HG03439 (cell line): ENCODE measurements at regions not wholly inside any gene's neighbourhood (a gene's known extent, or its start where the extent isn't known, plus 50 kb on each side); places are given as distances from the start of the nearest gene placed in this dataset.

Source experiments
- ATAC-seq: cut with Tn5 transposase; IDR thresholded peaks from one replicate; pipeline ENCODE4 v1.9.1; 2021; ENCODE audit warnings: mild to moderate bottlenecking, moderate library complexity; ENCODE audit not compliant: unreplicated experiment

DNA sequence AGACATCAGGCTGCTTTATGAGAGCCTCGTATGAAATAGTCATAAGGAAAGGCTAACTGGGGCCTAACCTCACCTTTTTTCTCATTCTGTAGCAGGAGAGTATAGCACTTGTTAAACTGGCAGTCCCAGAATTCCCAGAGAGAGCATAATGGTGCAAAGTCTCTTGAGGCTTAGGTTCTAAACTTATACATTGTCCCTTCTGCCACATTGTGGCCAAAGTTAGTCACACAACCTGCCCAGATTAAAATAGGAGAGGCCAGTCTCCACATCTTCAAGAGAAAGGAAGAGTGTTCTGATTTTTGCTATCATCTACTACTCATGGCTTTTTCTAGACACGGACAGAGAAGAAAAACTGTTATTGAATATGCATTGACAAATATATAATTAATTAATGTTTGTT, 1588.9 kb upstream of the PCDH7 start:
- no peak for ATAC-seq

DNA sequence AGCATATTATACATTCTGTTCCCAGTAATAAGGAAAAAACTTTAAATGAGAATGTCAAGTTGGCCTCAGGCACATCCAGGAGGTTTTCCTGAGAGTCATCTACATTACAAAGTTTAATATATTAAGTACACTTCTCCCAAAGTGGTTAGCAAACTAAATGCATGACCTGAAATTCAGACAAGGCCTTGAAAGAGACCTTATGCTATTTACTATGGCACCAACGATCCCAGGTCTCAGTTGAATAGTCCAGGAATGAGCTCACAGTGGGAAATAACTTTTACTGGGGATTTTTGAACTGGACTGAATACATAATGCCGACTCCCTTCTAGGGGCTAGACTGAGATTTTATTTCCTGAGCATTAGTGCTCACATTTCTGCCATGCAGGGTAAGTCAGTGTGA, 1577.5 kb upstream of the PCDH7 start:
- ATAC-seq: no peak

DNA sequence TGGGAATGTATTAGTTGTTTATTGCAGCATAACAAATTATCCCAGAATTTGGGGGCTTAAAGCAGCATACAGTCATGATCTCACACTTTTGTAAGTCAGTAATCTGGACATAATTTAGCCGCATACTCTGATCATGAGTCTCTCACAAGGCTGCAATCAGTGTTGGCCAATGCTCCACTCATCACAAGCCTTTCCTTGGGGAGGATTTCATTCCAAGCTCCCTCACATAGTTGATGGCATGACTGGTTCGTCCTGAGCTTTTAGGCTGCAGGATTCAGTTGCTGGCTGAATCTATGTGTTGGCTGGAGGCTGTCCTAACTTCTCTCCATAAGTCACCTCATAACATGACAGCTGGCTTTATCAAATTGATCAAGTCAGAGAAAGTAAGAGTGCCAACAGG, 1568.6 kb upstream of the PCDH7 start:
- no peak for ATAC-seq

- no peak for ATAC-seq
These were observed 1566.5 kb upstream of the PCDH7 start for GRCh38 chr4:29153642-29154041.

GRCh38 chr4:29175291-29175690, 1544.9 kb upstream of the PCDH7 start:
- ATAC-seq: no peak

GRCh38 chr4:29199025-29199424, 1521.1 kb upstream of the PCDH7 start:
- no peak for ATAC-seq

DNA sequence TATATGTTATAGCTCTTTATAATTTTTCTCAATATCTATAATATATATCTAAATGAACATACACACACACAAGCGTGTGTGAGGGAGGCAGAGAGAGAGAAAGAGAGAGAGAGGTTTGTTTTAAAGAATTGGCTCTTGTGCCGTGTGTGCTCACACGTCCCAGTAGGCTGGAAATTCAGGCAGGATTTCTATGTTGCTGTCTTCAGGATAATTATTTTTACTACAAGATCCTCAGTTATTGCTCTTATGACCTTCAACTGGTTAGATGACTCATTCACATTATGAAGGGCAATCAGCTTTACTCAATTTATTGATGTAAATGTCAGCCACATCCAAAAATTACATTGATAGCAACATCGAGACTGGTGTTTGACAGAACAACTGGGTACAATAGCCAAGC, 1520.7 kb upstream of the PCDH7 start:
- ATAC-seq: no peak

- ATAC-seq: no peak
These were observed 1507.1 kb upstream of the PCDH7 start for GRCh38 chr4:29213020-29213419.

DNA sequence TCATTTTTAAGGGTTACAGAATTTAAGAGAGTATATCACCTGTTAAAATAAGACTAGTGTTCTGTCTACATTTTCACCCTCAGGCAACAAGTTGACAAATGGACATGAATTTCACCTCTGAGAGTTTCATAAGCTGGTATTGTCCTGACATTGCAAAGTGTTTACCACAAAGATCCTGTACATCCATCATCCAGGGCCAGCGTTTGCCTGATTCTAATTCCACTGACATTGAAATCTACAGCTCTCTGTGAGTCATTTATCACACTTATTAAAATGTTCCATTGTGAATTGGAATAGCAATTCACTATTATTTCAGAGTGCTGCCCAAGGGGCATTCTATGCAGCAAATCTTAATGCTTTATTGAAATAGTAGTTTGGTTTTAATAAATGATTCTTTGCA, 1499.4 kb upstream of the PCDH7 start:
- ATAC-seq: no peak

- no peak for ATAC-seq
These were observed 1495.3 kb upstream of the PCDH7 start for GRCh38 chr4:29224911-29225310.

- no peak for ATAC-seq
These were observed 1479.5 kb upstream of the PCDH7 start for GRCh38 chr4:29240641-29241040.

DNA sequence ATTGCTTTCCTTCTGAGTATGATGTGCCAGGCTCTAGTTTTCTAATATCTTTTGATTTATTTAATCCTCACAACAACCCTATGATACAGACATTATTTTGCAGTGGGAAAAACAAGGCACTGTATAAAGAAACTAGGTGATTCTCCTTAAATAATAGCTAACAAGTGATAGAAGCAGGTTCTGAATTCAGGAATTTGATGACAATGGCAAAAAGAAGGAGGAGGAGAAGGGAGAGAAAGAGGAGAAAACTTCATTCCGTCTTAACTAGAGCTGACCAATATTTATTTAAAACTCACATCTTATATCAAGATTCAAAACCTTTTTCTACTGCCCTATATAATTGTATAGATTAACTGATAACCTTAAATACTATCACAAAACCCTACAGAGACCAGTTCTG, 1477.1 kb upstream of the PCDH7 start:
- no peak for ATAC-seq

DNA sequence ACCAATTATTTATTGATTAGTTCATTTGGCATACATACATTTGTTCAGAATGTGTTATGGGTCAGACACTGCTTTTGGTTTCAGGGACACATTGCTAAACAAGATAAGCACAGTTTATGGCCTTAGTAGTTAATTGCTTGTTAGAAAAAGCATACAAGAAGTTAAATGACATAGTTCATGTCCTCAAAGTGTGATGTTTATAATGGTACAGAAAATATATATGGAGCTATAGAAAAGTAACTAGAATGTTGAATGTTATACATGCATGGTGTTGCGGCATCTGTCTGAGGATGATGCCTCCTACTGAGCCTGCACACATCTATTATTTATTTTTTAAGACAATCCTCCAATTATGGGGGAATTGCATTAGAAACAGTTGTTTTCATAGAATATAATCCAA, 1476.3 kb upstream of the PCDH7 start:
- ATAC-seq: no peak

GRCh38 chr4:29259556-29259955, 1460.6 kb upstream of the PCDH7 start:
- ATAC-seq: no peak

GRCh38 chr4:29262986-29263385, 1457.2 kb upstream of the PCDH7 start:
- ATAC-seq: no peak

DNA sequence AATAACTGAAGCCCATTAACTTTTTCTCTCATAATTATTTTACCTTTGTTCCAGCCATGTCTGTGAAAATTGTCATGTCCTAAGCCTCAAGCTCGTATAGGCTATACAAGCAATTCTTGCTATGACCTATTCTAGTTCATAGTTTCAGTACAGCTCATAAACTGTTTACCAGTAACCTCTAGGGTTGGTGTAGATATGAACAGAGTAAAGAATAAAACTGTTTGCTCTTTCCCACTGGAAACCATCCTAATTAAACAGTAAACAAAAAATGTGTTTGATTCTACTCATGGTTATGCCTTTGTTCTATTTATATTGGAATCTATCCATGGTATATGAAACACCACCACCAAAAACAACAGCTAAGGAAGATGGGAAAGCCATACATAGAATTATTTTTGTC, 1444.0 kb upstream of the PCDH7 start:
- no peak for ATAC-seq

- ATAC-seq: no peak
These were observed 1442.8 kb upstream of the PCDH7 start for GRCh38 chr4:29277381-29277780.

GRCh38 chr4:29278585-29278984, 1441.6 kb upstream of the PCDH7 start:
- no peak for ATAC-seq

DNA sequence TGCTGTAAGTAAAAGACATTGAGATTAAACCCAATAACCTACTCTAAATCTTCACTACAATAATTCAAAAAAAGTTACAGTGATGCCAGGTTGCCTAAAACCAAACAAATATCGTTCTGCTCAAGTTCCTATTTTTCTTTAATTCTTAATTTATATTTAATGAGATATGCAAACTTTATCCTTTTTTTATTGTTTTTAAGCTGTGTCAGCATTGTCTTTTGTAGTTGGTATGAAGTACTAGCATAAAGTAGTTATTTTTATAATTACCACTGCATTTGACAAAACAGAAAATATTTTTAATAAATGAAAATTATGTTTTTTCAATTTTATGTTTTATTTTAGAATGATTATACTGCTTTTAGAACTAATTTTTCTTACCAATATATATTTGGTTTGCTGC, 1431.1 kb upstream of the PCDH7 start:
- no peak for ATAC-seq

DNA sequence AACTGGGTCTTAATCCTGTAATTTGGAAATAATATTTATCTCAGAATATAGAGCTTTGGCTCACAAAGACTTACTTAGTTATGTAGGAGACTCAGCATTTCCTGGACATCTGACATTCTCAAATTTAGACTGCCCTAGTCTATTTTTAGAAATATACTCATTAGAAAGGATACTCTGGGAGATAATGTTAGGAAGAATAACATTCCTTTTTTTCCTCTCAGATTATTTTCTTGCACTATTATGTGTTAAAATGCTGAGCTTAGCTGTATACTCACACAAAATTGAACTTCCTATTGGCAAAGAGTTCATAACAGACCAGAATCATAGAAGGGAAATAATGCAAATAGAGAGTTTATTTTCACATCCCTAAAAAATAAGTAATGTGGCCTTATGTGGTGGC, 1424.9 kb upstream of the PCDH7 start:
- ATAC-seq: no peak

GRCh38 chr4:29304595-29304994, 1415.6 kb upstream of the PCDH7 start:
- ATAC-seq: no peak

GRCh38 chr4:29307256-29307655, 1412.9 kb upstream of the PCDH7 start:
- no peak for ATAC-seq

DNA sequence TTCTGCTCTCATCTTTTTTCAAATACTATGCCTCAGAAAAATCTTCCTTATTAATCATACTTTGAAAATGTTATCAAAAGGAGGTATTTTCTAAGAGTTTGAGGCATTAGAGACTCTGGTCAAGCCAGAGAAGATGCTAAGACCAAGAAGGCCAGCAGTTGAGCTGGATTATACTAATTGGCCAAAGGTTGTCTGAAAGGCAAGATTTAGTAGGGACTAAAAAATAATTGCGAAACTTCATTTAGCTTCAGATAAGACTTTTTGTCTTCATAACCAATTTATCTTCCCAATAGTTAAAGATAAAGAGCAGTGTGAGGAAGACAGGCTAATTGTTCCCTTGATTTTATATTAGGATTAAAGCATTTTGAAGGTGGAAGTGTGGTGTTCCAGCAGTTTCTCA, 1412.4 kb upstream of the PCDH7 start:
- no peak for ATAC-seq

DNA sequence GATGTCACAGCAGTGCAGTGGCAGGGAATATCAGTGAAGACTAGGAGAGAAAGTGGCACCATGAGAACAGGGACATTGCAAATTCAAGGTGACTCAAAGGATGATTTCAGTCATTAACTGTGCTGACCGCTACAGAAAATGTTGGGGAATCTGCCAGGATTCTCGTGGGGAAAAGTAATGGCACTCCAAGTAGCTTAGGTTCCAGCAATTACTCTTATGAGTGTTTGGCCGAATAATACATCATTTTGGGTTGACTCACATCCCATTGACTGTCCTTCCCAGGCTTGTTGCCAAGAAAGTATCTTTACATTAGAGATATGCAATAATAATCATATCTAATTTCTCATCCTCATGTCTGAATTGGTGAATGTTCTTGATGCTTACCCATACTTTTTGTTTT, 1411.1 kb upstream of the PCDH7 start:
- ATAC-seq: no peak
